GM23338 (cell line): ENCODE measurements at regions not wholly inside any gene's neighbourhood (a gene's known extent, or its start where the extent isn't known, plus 50 kb on each side); places are given as distances from the start of the nearest gene placed in this dataset.

Experiments
- ATAC-seq: fragments of 200-7000 bp; cut with Tn5 transposase; 3 replicates; pipeline ENCODE4 v1.9.1; 2020
- DNase-seq: peaks from one replicate; pipeline ENCODE4 v3.0.0-alpha.2; 2015; ENCODE audit warnings: low spot score
- H2AFZ ChIP-seq: fragments of 200-600 bp; sonication (generic); 2 replicates; pipeline ENCODE4 v1.8.0; 2016; ENCODE audit warnings: antibody characterized with exemption, mild to moderate bottlenecking, moderate library complexity
- H3F3A ChIP-seq: fragments of 200-600 bp; sonication (generic); replicated peaks from 2 replicates; pipeline ENCODE4 v1.8.0; 2017; ENCODE audit warnings: antibody characterized with exemption, mixed run types, low read depth
- H3K27ac ChIP-seq: fragments of 200-600 bp; sonication (generic); 2 replicates; pipeline ENCODE4 v1.6.1; 2016; ENCODE audit warnings: low read depth
- H3K27me3 ChIP-seq: fragments of 200-600 bp; sonication (generic); 2 replicates; pipeline ENCODE4 v1.8.0; 2016; ENCODE audit warnings: mild to moderate bottlenecking, mixed run types, moderate library complexity; ENCODE audit not compliant: insufficient read depth
- H3K36me3 ChIP-seq: fragments of 200-600 bp; sonication (generic); 2 replicates; pipeline ENCODE4 v1.8.0; 2016; ENCODE audit warnings: mild to moderate bottlenecking; ENCODE audit not compliant: insufficient read depth
- H3K4me1 ChIP-seq: fragments of 200-600 bp; sonication (generic); 2 replicates; pipeline ENCODE4 v1.8.0; 2016; ENCODE audit warnings: mild to moderate bottlenecking, moderate library complexity; ENCODE audit not compliant: insufficient read depth
- H3K4me2 ChIP-seq: fragments of 200-600 bp; sonication (generic); 2 replicates; pipeline ENCODE4 v1.7.1; 2017; ENCODE audit warnings: mixed run types
- H3K4me3 ChIP-seq: fragments of 200-600 bp; sonication (generic); 2 replicates; pipeline ENCODE4 v1.6.1; 2016; ENCODE audit warnings: mixed run types
- H3K79me2 ChIP-seq: fragments of 200-600 bp; sonication (generic); replicated peaks from 2 replicates; pipeline ENCODE4 v1.8.0; 2017; ENCODE audit warnings: mild to moderate bottlenecking; ENCODE audit not compliant: insufficient read depth
- H3K9me2 ChIP-seq: fragments of 200-600 bp; sonication (generic); 2 replicates; pipeline ENCODE4 v1.8.0; 2017; ENCODE audit not compliant: insufficient read depth
- H4K20me1 ChIP-seq: fragments of 200-600 bp; sonication (generic); replicated peaks from 2 replicates; pipeline ENCODE4 v1.8.0; 2017; ENCODE audit warnings: mild to moderate bottlenecking; ENCODE audit not compliant: insufficient read depth
- H3K27ac Mint-ChIP-seq: 2 replicates; pipeline ENCODE4 v1.8.0; 2020; ENCODE audit warnings: inconsistent platforms, mild to moderate bottlenecking, moderate library complexity, mixed read lengths
- H3K27me3 Mint-ChIP-seq: 3 replicates; pipeline ENCODE4 v1.8.0; 2022; ENCODE audit warnings: low read depth, mild to moderate bottlenecking, moderate library complexity, mixed read lengths, inconsistent platforms; ENCODE audit not compliant: insufficient read depth, poor library complexity
- H3K36me3 Mint-ChIP-seq: 3 replicates; pipeline ENCODE4 v1.8.0; 2021; ENCODE audit warnings: low read depth, mild to moderate bottlenecking, inconsistent platforms, moderate library complexity, mixed read lengths
- H3K4me1 Mint-ChIP-seq: 3 replicates; pipeline ENCODE4 v1.8.0; 2020; ENCODE audit warnings: mild to moderate bottlenecking, inconsistent platforms, mixed read lengths
- H3K4me3 Mint-ChIP-seq: 3 replicates; pipeline ENCODE4 v1.8.0; 2021; ENCODE audit warnings: moderate library complexity, mild to moderate bottlenecking, inconsistent platforms, mixed read lengths
- H3K9me3 Mint-ChIP-seq: 3 replicates; pipeline ENCODE4 v1.8.0; 2020; ENCODE audit warnings: moderate library complexity, mild to moderate bottlenecking, inconsistent platforms, mixed read lengths
- CREB1 ChIP-seq: fragments of 250-450 bp; sonication (Bioruptor Pico); IDR thresholded peaks from 2 replicates; pipeline ENCODE4 v1.5.0; 2020; ENCODE audit warnings: low read depth, mild to moderate bottlenecking, moderate library complexity
- EZH2 ChIP-seq: fragments of 200-600 bp; sonication (generic); IDR thresholded peaks from one replicate; pipeline ENCODE4 v1.8.0; 2017; ENCODE audit warnings: antibody characterized with exemption, mild to moderate bottlenecking, low read depth; ENCODE audit not compliant: unreplicated experiment
- EZH2phosphoT487 ChIP-seq: fragments of 200-600 bp; sonication (generic); IDR thresholded peaks from one replicate; pipeline ENCODE4 v1.8.1; 2018; ENCODE audit warnings: antibody characterized with exemption; ENCODE audit not compliant: unreplicated experiment
- NANOG ChIP-seq: IDR thresholded peaks from 2 replicates; pipeline ENCODE4 v1.6.1; 2016; ENCODE audit warnings: antibody characterized with exemption, borderline replicate concordance
- POLR2AphosphoS5 ChIP-seq: IDR thresholded peaks from 2 replicates; pipeline ENCODE4 v1.6.1; 2016; ENCODE audit warnings: antibody characterized with exemption, low read depth
- STAT1 ChIP-seq: IDR thresholded peaks from one replicate; pipeline ENCODE4 v1.6.1; 2016; ENCODE audit warnings: antibody characterized with exemption; ENCODE audit not compliant: unreplicated experiment
- ZNF331 ChIP-seq: fragments of 250-450 bp; sonication (Bioruptor Pico); IDR thresholded peaks from 2 replicates; pipeline ENCODE4 v1.5.0; 2020; ENCODE audit warnings: low read depth, mild to moderate bottlenecking, moderate library complexity
- TF ChIP-seq, protein P1 (sequence below): IDR thresholded peaks from 2 replicates; pipeline ENCODE4 v1.6.1; 2016; ENCODE audit warnings: antibody characterized with exemption
- TF ChIP-seq, protein P2 (sequence below): IDR thresholded peaks from one replicate; pipeline ENCODE4 v1.6.1; 2018; ENCODE audit warnings: antibody characterized with exemption; ENCODE audit not compliant: unreplicated experiment

DNA sequence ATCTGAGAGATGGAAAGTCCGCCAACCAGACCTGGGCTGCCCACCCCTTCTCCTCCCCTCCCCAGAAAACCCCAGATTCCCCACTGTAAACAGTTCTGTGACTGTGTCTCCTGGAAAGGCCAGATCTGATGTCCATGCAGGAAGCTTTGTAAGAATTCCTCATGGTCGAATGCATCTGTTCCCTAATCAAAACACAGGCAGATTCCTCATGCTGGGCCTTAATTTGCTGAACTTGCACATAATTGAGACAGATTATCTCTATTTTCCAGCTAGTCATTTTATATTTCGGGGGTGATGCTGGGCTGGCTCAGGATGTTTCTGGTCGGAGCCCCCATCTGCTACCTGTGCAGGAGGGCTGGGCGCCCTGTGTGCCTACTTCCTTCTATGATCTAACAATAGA is 233.6 kb upstream of the ASIC2 start (continued):
- TF ChIP-seq, protein P1, sequence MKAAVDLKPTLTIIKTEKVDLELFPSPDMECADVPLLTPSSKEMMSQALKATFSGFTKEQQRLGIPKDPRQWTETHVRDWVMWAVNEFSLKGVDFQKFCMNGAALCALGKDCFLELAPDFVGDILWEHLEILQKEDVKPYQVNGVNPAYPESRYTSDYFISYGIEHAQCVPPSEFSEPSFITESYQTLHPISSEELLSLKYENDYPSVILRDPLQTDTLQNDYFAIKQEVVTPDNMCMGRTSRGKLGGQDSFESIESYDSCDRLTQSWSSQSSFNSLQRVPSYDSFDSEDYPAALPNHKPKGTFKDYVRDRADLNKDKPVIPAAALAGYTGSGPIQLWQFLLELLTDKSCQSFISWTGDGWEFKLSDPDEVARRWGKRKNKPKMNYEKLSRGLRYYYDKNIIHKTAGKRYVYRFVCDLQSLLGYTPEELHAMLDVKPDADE: no peak
- TF ChIP-seq POLR2AphosphoS5: no peak
- no peak for TF ChIP-seq EZH2phosphoT487
- TF ChIP-seq, protein P2, sequence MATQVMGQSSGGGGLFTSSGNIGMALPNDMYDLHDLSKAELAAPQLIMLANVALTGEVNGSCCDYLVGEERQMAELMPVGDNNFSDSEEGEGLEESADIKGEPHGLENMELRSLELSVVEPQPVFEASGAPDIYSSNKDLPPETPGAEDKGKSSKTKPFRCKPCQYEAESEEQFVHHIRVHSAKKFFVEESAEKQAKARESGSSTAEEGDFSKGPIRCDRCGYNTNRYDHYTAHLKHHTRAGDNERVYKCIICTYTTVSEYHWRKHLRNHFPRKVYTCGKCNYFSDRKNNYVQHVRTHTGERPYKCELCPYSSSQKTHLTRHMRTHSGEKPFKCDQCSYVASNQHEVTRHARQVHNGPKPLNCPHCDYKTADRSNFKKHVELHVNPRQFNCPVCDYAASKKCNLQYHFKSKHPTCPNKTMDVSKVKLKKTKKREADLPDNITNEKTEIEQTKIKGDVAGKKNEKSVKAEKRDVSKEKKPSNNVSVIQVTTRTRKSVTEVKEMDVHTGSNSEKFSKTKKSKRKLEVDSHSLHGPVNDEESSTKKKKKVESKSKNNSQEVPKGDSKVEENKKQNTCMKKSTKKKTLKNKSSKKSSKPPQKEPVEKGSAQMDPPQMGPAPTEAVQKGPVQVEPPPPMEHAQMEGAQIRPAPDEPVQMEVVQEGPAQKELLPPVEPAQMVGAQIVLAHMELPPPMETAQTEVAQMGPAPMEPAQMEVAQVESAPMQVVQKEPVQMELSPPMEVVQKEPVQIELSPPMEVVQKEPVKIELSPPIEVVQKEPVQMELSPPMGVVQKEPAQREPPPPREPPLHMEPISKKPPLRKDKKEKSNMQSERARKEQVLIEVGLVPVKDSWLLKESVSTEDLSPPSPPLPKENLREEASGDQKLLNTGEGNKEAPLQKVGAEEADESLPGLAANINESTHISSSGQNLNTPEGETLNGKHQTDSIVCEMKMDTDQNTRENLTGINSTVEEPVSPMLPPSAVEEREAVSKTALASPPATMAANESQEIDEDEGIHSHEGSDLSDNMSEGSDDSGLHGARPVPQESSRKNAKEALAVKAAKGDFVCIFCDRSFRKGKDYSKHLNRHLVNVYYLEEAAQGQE: no peak
- no peak for TF ChIP-seq EZH2
- TF ChIP-seq CREB1 (CRISPR knock-in tag): no peak
- TF ChIP-seq STAT1: no peak

DNA sequence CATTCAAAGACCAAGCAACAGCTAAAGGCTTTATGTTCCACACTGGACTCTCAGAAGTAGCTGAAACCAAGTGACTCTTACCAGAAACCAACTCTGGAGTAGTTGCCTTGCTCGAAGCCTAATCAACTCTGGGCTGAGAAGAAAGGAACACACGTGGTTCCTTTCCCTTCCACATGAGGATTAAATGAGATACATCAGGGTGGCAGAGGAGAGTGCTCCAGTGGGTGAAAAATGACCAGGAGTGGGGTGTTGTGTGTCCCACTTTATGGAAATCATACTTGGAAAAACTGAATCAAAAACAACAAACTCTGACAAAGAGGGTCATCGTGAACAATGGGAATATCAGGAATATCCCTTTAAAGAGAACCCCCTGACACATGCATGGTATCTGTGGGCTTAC is 234.2 kb upstream of the ASIC2 start:
- Mint-ChIP-seq H3K27ac (no peak overlapping the region), H3K4me1 (peaks cover 9% of the 10 kb centered on the region), H3K4me3 (no peak overlapping the region), H3K9me3 (peaks cover 23% of the 10 kb centered on the region), H3K36me3 (peaks cover 11% of the 10 kb centered on the region; the same call in 2 of the 3 replicates), H3K27me3 (no peaks in the 10 kb centered on the region)
- DNase-seq (no peak), ATAC-seq (no peak)
- H3K4me3 ChIP-seq: no peak overlapping the region
- no peak overlapping the region for H3K4me2 ChIP-seq
- no peak overlapping the region for H3K27ac ChIP-seq
- no peak overlapping the region for H2AFZ ChIP-seq
- TF ChIP-seq STAT1 (no peak), NANOG (no peak), CREB1 (CRISPR knock-in tag) (no peak), POLR2AphosphoS5 (no peak), ZNF331 (no peak)
- TF ChIP-seq, protein P2: no peak
- TF ChIP-seq, protein P1: no peak
- no peaks in the 10 kb centered on the region for H3K36me3 ChIP-seq
- no peaks in the 10 kb centered on the region for H3K79me2 ChIP-seq
- H3F3A ChIP-seq: no peaks in the 10 kb centered on the region
- H3K27me3 ChIP-seq: no peaks in the 10 kb centered on the region
- no peaks in the 10 kb centered on the region for H3K9me2 ChIP-seq
- no peaks in the 10 kb centered on the region for H3K4me1 ChIP-seq
- no peaks in the 10 kb centered on the region for H4K20me1 ChIP-seq
